ENCODE measurements at regions not wholly inside any gene's neighbourhood (a gene's known extent, or its start where the extent isn't known, plus 50 kb on each side); places are given as distances from the start of the nearest gene placed in this dataset.
"Not testable (repeated sequence)": the region's sequence is repeated elsewhere in the genome, so short reads cannot be mapped to it uniquely, and the experiment has no call there.

- DNase-seq = no peak
- H3K4me1 ChIP-seq (ENCODE audit: control insufficient read depth, insufficient read depth, low read length) = no peaks in the 10 kb centered on the region
- Mint-ChIP-seq H3K4me3 (no peak overlapping the region), H3K36me3 (ENCODE audit: low read depth) (peaks cover 5% of the 10 kb centered on the region), H3K4me1 (peaks cover 13% of the 10 kb centered on the region), H3K27ac (no peak overlapping the region), H3K27me3 (ENCODE audit: insufficient read depth) (peaks cover 3% of the 10 kb centered on the region), H3K9me3 (peaks cover 8% of the 10 kb centered on the region)
- WGBS, 2 experiments (ENCODE audit: insufficient coverage in 1 of 2, insufficient read length in 1 of 2) = 94 to 100% methylated on average over 4 to 6 of the region's 6 CpGs
- no peak overlapping the region for H3K4me3 ChIP-seq (ENCODE audit: low read length)
- TF ChIP-seq, protein P1, sequence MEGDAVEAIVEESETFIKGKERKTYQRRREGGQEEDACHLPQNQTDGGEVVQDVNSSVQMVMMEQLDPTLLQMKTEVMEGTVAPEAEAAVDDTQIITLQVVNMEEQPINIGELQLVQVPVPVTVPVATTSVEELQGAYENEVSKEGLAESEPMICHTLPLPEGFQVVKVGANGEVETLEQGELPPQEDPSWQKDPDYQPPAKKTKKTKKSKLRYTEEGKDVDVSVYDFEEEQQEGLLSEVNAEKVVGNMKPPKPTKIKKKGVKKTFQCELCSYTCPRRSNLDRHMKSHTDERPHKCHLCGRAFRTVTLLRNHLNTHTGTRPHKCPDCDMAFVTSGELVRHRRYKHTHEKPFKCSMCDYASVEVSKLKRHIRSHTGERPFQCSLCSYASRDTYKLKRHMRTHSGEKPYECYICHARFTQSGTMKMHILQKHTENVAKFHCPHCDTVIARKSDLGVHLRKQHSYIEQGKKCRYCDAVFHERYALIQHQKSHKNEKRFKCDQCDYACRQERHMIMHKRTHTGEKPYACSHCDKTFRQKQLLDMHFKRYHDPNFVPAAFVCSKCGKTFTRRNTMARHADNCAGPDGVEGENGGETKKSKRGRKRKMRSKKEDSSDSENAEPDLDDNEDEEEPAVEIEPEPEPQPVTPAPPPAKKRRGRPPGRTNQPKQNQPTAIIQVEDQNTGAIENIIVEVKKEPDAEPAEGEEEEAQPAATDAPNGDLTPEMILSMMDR (conservative IDR thresholded peaks at IDR 0.05) = no peak
- H3K9ac ChIP-seq (ENCODE audit: extremely low read depth, low read length, poor library complexity, severe bottlenecking) = no peak overlapping the region
- no peaks in the 10 kb centered on the region for H3K27me3 ChIP-seq (ENCODE audit: control insufficient read depth, insufficient read depth, low read length, poor library complexity, severe bottlenecking)
- peaks cover 6% of the 10 kb centered on the region for H3K9me3 ChIP-seq (ENCODE audit: control insufficient read depth, low read length)
- H3K36me3 ChIP-seq (ENCODE audit: control insufficient read depth, insufficient read depth, low read length) = no peaks in the 10 kb centered on the region
- no peak overlapping the region for H3K27ac ChIP-seq (ENCODE audit: low read depth, low read length)
These were observed 248.9 kb upstream of the PROK2 start for GRCh38 chr3:72033666-72034428.

GRCh38 chr3:72032441-72033135 lies 247.6 kb upstream of the PROK2 start:
- Histone ChIP-seq H3K4me1 (ENCODE audit: control insufficient read depth, insufficient read depth, low read length) (no peaks in the 10 kb centered on the region), H3K27me3 (ENCODE audit: control insufficient read depth, insufficient read depth, low read length, poor library complexity, severe bottlenecking) (no peaks in the 10 kb centered on the region), H3K27ac (ENCODE audit: low read depth, low read length) (no peak overlapping the region), H3K36me3 (ENCODE audit: control insufficient read depth, insufficient read depth, low read length) (no peaks in the 10 kb centered on the region), H3K9ac (ENCODE audit: extremely low read depth, low read length, poor library complexity, severe bottlenecking) (no peak overlapping the region), H3K4me3 (ENCODE audit: low read length) (no peak overlapping the region), H3K9me3 (ENCODE audit: control insufficient read depth, low read length) (peaks cover 6% of the 10 kb centered on the region)
- TF ChIP-seq, protein P1 (conservative IDR thresholded peaks at IDR 0.05) = no peak
- no peak for DNase-seq
- no peak overlapping the region for H3K4me3 Mint-ChIP-seq
- no peak overlapping the region for H3K27ac Mint-ChIP-seq
- peaks cover 7% of the 10 kb centered on the region for H3K9me3 Mint-ChIP-seq
- peaks cover 2% of the 10 kb centered on the region for H3K27me3 Mint-ChIP-seq (ENCODE audit: insufficient read depth)
- 89 to 100% methylated on average over 1 to 7 of the region's 7 CpGs for WGBS, 2 experiments (ENCODE audit: insufficient coverage in 1 of 2, insufficient read length in 1 of 2)
- H3K4me1 Mint-ChIP-seq = peaks cover 18% of the 10 kb centered on the region
- H3K36me3 Mint-ChIP-seq (ENCODE audit: low read depth) = peaks cover 2% of the 10 kb centered on the region

DNA sequence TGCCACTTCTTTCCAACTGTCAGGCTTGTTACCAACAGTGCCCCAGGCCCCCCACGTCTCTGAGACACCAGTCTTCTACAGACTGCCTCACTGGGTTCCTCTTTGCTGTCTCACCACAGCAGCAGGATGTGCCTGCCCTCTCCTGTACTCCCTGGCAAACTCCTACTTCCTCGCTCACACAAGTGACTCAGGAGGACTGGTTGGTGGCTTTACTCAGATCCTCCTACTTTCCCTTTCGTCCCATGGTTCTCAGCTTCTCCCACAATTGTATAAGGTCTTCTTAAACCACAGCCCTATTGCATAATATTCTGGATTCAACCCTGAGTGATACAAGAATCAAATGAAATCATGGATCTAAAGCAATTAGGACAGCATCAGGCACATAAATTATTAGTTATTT lies 246.6 kb upstream of the PROK2 start:
- no peak overlapping the region for H3K27ac Mint-ChIP-seq
- Histone ChIP-seq H3K27me3 (ENCODE audit: control insufficient read depth, insufficient read depth, low read length, poor library complexity, severe bottlenecking) (no peaks in the 10 kb centered on the region), H3K36me3 (ENCODE audit: control insufficient read depth, insufficient read depth, low read length) (no peaks in the 10 kb centered on the region), H3K4me3 (ENCODE audit: low read length) (no peak overlapping the region), H3K4me1 (ENCODE audit: control insufficient read depth, insufficient read depth, low read length) (no peaks in the 10 kb centered on the region), H3K9ac (ENCODE audit: extremely low read depth, low read length, poor library complexity, severe bottlenecking) (no peak overlapping the region), H3K27ac (ENCODE audit: low read depth, low read length) (no peak overlapping the region), H3K9me3 (ENCODE audit: control insufficient read depth, low read length) (peaks cover 6% of the 10 kb centered on the region)
- H3K9me3 Mint-ChIP-seq = peaks cover 4% of the 10 kb centered on the region
- no peak for DNase-seq
- no peak overlapping the region for H3K4me3 Mint-ChIP-seq
- no peaks in the 10 kb centered on the region for H3K27me3 Mint-ChIP-seq (ENCODE audit: insufficient read depth)
- TF ChIP-seq, protein P1 (conservative IDR thresholded peaks at IDR 0.05) = no peak
- 90 to 94% methylated on average over 3 of the region's 3 CpGs for WGBS, 2 experiments (ENCODE audit: insufficient coverage in 1 of 2, insufficient read length in 1 of 2)
- no peaks in the 10 kb centered on the region for H3K36me3 Mint-ChIP-seq (ENCODE audit: low read depth)
- peaks cover 15% of the 10 kb centered on the region for H3K4me1 Mint-ChIP-seq

DNA sequence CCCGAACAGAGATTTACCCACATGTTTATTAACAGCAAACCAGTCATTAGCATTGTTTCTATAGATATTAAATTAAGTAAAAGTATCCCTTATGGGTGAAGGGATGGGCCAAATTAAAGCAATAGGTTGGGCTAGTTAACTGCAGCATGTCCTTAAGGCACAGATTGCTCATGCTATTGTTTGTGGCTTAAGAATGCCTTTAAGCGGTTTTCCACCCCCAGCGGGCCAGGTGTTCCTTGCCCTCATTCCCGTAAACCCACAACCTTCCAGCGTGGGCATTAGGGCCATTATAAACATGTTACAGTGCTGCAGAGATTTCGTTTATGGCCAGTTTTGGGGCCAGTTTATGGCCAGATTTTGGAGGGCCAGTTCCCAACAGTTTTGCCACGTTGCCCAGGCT lies 245.3 kb upstream of the PROK2 start:
- H3K9ac ChIP-seq (ENCODE audit: extremely low read depth, low read length, poor library complexity, severe bottlenecking); H3K27ac ChIP-seq (ENCODE audit: low read depth, low read length); H3K4me3 Mint-ChIP-seq; DNase-seq; H3K27me3 Mint-ChIP-seq (ENCODE audit: insufficient read depth); H3K36me3 ChIP-seq (ENCODE audit: control insufficient read depth, insufficient read depth, low read length); H3K27me3 ChIP-seq (ENCODE audit: control insufficient read depth, insufficient read depth, low read length, poor library complexity, severe bottlenecking); H3K36me3 Mint-ChIP-seq (ENCODE audit: low read depth); H3K4me1 ChIP-seq (ENCODE audit: control insufficient read depth, insufficient read depth, low read length); H3K9me3 ChIP-seq (ENCODE audit: control insufficient read depth, low read length); H3K9me3 Mint-ChIP-seq; H3K4me3 ChIP-seq (ENCODE audit: low read length): not testable (repeated sequence)
- peaks cover 15% of the 10 kb centered on the region for H3K4me1 Mint-ChIP-seq
- 91 to 95% methylated on average over 4 to 6 of the region's 7 CpGs for WGBS, 2 experiments (ENCODE audit: insufficient coverage in 1 of 2, insufficient read length in 1 of 2)
- peak overlapping the region; percentile 84 for H3K27ac Mint-ChIP-seq

GRCh38 chr3:72028726-72029125 lies 243.8 kb upstream of the PROK2 start:
- Histone ChIP-seq H3K27ac (ENCODE audit: low read depth, low read length) (peak overlapping the region; percentile 61), H3K9ac (ENCODE audit: extremely low read depth, low read length, poor library complexity, severe bottlenecking) (peak overlapping the region; percentile 45), H3K4me3 (ENCODE audit: low read length) (peak overlapping the region; percentile 67), H3K9me3 (ENCODE audit: control insufficient read depth, low read length) (peaks cover 15% of the 10 kb centered on the region)
- H3K9me3 Mint-ChIP-seq; H3K27ac Mint-ChIP-seq; H3K4me3 Mint-ChIP-seq; H3K4me1 ChIP-seq (ENCODE audit: control insufficient read depth, insufficient read depth, low read length); H3K36me3 ChIP-seq (ENCODE audit: control insufficient read depth, insufficient read depth, low read length); H3K27me3 Mint-ChIP-seq (ENCODE audit: insufficient read depth); H3K27me3 ChIP-seq (ENCODE audit: control insufficient read depth, insufficient read depth, low read length, poor library complexity, severe bottlenecking): not testable (repeated sequence)
- H3K4me1 Mint-ChIP-seq = peaks cover 15% of the 10 kb centered on the region
- DNase-seq = peak; percentile 88
- H3K36me3 Mint-ChIP-seq (ENCODE audit: low read depth) = peaks cover 13% of the 10 kb centered on the region
- 3 to 5% methylated on average over 6 to 8 of the region's 8 CpGs for WGBS, 2 experiments (ENCODE audit: insufficient coverage in 1 of 2, insufficient read length in 1 of 2)
